Sigmoid colon (tissue), 6 donors: ENCODE measurements at regions not wholly inside any gene's neighbourhood (a gene's known extent, or its start where the extent isn't known, plus 50 kb on each side); places are given as distances from the start of the nearest gene placed in this dataset.
A peak's percentile ranks its signal among the peaks of the same experiment; 100 is the strongest.

Source experiments
- DNase-seq: peaks from one replicate; pipeline ENCODE4 v3.0.0-alpha.2; 2019
- H3K27ac ChIP-seq, 4 donors: fragments of 200-600 bp; sonication (generic); one replicate each; pipeline ENCODE4 v1.5.1; 2016 to 2019; ENCODE audit warnings: mild to moderate bottlenecking in 1 of 4
- H3K27me3 ChIP-seq, 3 donors: fragments of 200-600 bp; sonication (generic); one replicate each; pipeline ENCODE4 v1.5.1; 2019; ENCODE audit warnings: mild to moderate bottlenecking in 1 of 3
- H3K36me3 ChIP-seq, 4 donors: fragments of 200-600 bp; sonication (generic); one replicate each; pipeline ENCODE4 v1.5.1; 2016 to 2019
- H3K4me1 ChIP-seq, 4 donors: fragments of 200-600 bp; sonication (generic); one replicate each; pipeline ENCODE4 v1.5.1; 2017 to 2019
- H3K4me3 ChIP-seq, 4 donors: fragments of 200-600 bp; sonication (generic); one replicate each; pipeline ENCODE4 v1.5.1; 2017 to 2019; ENCODE audit warnings: mild to moderate bottlenecking in 2 of 4, moderate library complexity in 1 of 4
- H3K9me3 ChIP-seq, 4 donors: fragments of 200-600 bp in 3 of 4; sonication (generic) in 3 of 4; one replicate each; pipeline versions ENCODE4 v1.5.1 to v1.6.1; 2013 to 2019
- EP300 ChIP-seq, 4 donors: sonication (generic); formaldehyde crosslinking; IDR thresholded peaks; one replicate each; pipeline ENCODE4 v1.6.1; 2017; ENCODE audit warnings: antibody characterized with exemption in 4 of 4
- POLR2A ChIP-seq, 2 donors: fragments of 450-650 bp; IDR thresholded peaks; one replicate each; pipeline ENCODE4 v1.6.1; 2016; ENCODE audit warnings: antibody characterized with exemption in 2 of 2, mild to moderate bottlenecking in 2 of 2, moderate library complexity in 2 of 2
- POLR2AphosphoS5 ChIP-seq, 4 donors: sonication (generic); formaldehyde crosslinking; IDR thresholded peaks; one replicate each; pipeline ENCODE4 v1.6.1; 2017; ENCODE audit warnings: antibody characterized with exemption in 4 of 4
- WGBS, 2 donors: extraction: QIAGEN DNeasy Blood & Tissue Kit; methylation state at CpG; one replicate each; pipeline ENCODE4 v1.1.7; 2013; 5-methylcytosine and 5-hydroxymethylcytosine counted together
- intact Hi-C: fragments of 100-400 bp; cut with DNase I; formaldehyde crosslinking; loops from one replicate; pipeline ENCODE4 v1.15.1; 2023
- TF ChIP-seq, protein P1 (sequence below), 4 experiments: fragments of 450-650 bp in 3 of 4; fragments of 200-600 bp in 1 of 4; IDR thresholded peaks; one replicate each; pipeline ENCODE4 v1.5.1; 2016 to 2019; ENCODE audit warnings: antibody characterized with exemption in 4 of 4, mild to moderate bottlenecking in 3 of 4, moderate library complexity in 2 of 4
- donor health status: healthy with polysubstance abuse.
- donor health status: healthy.

- Histone ChIP-seq H3K4me3 (peak overlapping the region in 3 of 4 donors; percentile 70 to 84 (median 83)), H3K27ac (peak overlapping the region; percentile 82 to 88 (median 84)), H3K4me1 (peaks cover 0 to 14% (median 12%) of the 10 kb centered on the region in 4 donors), H3K36me3 (no peaks in the 10 kb centered on the region), H3K27me3 (no peaks in the 10 kb centered on the region), H3K9me3 (no peaks in the 10 kb centered on the region)
- TF ChIP-seq, protein P1, sequence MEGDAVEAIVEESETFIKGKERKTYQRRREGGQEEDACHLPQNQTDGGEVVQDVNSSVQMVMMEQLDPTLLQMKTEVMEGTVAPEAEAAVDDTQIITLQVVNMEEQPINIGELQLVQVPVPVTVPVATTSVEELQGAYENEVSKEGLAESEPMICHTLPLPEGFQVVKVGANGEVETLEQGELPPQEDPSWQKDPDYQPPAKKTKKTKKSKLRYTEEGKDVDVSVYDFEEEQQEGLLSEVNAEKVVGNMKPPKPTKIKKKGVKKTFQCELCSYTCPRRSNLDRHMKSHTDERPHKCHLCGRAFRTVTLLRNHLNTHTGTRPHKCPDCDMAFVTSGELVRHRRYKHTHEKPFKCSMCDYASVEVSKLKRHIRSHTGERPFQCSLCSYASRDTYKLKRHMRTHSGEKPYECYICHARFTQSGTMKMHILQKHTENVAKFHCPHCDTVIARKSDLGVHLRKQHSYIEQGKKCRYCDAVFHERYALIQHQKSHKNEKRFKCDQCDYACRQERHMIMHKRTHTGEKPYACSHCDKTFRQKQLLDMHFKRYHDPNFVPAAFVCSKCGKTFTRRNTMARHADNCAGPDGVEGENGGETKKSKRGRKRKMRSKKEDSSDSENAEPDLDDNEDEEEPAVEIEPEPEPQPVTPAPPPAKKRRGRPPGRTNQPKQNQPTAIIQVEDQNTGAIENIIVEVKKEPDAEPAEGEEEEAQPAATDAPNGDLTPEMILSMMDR (IDR thresholded peaks at IDR 0.05): no peak
- TF ChIP-seq EP300 (IDR thresholded peaks at IDR 0.05): no peak
- TF ChIP-seq POLR2A (IDR thresholded peaks at IDR 0.05): no peak
- no peak for TF ChIP-seq POLR2AphosphoS5 (IDR thresholded peaks at IDR 0.05)
- intact Hi-C loops: loop anchor here (5.0 kb wide), 1 partner anchor 184 kb away; no protein-coding TSS in a partner anchor
- no peak for DNase-seq
- WGBS, 2 donors: 51 to 70% methylated on average over 9 of the region's 9 CpGs
Observed at GRCh38 chr2:144333143-144333555, 186.8 kb downstream of the ZEB2 start.

GRCh38 chr2:144332356-144333142 is 187.4 kb downstream of the ZEB2 start:
- H3K36me3 ChIP-seq: no peaks in the 10 kb centered on the region
- peak; percentile 90 for DNase-seq
- H3K9me3 ChIP-seq: no peaks in the 10 kb centered on the region
- peak overlapping the region; percentile 69 to 84 (median 76) for H3K4me3 ChIP-seq
- intact Hi-C loops: loop anchor here (5.0 kb wide), 1 partner anchor 185 kb away; no protein-coding TSS in a partner anchor
- TF ChIP-seq POLR2A (IDR thresholded peaks at IDR 0.05) (no peak), POLR2AphosphoS5 (IDR thresholded peaks at IDR 0.05) (peak; percentile 28 to 50 (median 48)), EP300 (IDR thresholded peaks at IDR 0.05) (no peak)
- TF ChIP-seq, protein P1 (IDR thresholded peaks at IDR 0.05): no peak
- no peaks in the 10 kb centered on the region for H3K27me3 ChIP-seq
- peak overlapping the region; percentile 82 to 88 (median 84) for H3K27ac ChIP-seq
- WGBS, 2 donors: 1 to 3% methylated on average over 77 of the region's 77 CpGs
- peaks cover 0 to 14% (median 12%) of the 10 kb centered on the region in 4 donors for H3K4me1 ChIP-seq

DNA sequence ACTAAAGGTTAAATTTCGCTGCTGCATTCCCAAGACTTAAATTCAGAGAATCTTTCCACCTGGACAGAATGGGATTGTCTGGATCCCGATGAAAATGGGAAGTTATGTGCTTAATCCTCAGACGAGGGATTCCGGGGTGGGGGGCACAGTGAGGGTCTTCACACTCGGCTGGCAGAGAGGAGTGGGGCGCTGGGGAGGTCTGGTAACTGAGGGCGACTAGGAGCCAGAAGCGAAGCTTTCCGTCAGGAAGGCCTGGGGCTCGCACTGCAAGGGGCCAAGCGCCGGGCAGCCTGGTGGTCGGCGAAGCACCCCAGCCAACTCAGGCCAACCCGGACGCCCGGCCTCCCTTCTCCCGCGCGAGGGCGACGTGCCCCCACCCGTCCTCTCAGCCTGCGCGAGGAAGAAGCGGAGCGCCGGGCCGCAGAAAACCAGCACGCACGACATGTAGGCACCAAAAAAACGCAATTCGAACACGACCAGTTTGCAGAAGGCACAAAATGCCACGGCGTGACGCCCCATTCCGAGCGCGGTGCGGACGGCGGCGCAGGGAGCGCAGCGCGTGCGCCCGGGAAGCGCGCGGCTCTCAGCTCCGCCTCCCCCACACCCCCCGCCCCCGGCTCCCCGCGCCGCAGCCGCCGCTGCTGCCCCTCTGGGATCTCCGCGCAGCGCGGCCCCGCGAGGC is 188.1 kb downstream of the ZEB2 start:
- DNase-seq: peak; percentile 83
- Histone ChIP-seq H3K9me3 (no peaks in the 10 kb centered on the region), H3K36me3 (no peaks in the 10 kb centered on the region), H3K27me3 (no peaks in the 10 kb centered on the region), H3K4me3 (peak overlapping the region; percentile 69 to 84 (median 76)), H3K4me1 (peaks cover 0 to 14% (median 12%) of the 10 kb centered on the region in 4 donors), H3K27ac (peak overlapping the region; percentile 82 to 88 (median 84))
- TF ChIP-seq EP300 (IDR thresholded peaks at IDR 0.05) (no peak), POLR2A (IDR thresholded peaks at IDR 0.05) (no peak), POLR2AphosphoS5 (IDR thresholded peaks at IDR 0.05) (peak in 2 of 4 donors; percentile 62 to 64)
- TF ChIP-seq, protein P1 (IDR thresholded peaks at IDR 0.05): peak in 1 of 4 experiments; percentile 26
- 0 to 1% methylated on average over 66 of the region's 66 CpGs for WGBS, 2 donors
- intact Hi-C loops: loop anchor here (5.0 kb wide), 1 partner anchor 185 kb away; no protein-coding TSS in a partner anchor

- Histone ChIP-seq H3K27ac (peak overlapping the region; percentile 82 to 88 (median 84)), H3K4me3 (peak overlapping the region; percentile 69 to 84 (median 76)), H3K27me3 (no peaks in the 10 kb centered on the region), H3K9me3 (no peaks in the 10 kb centered on the region), H3K36me3 (no peaks in the 10 kb centered on the region), H3K4me1 (peaks cover 0 to 14% (median 12%) of the 10 kb centered on the region in 4 donors)
- intact Hi-C loops: loop anchor here (5.0 kb wide), 1 partner anchor 186 kb away; no protein-coding TSS in a partner anchor
- no peak for DNase-seq
- no peak for TF ChIP-seq POLR2AphosphoS5 (IDR thresholded peaks at IDR 0.05)
- TF ChIP-seq POLR2A (IDR thresholded peaks at IDR 0.05): no peak
- TF ChIP-seq EP300 (IDR thresholded peaks at IDR 0.05): no peak
- TF ChIP-seq, protein P1 (IDR thresholded peaks at IDR 0.05): no peak
- WGBS, 2 donors: 6 to 10% methylated on average over 12 of the region's 12 CpGs
Observed at GRCh38 chr2:144330951-144331673, 188.8 kb downstream of the ZEB2 start.
